Kidney epithelial cell (primary cell): ENCODE measurements at regions not wholly inside any gene's neighbourhood (a gene's known extent, or its start where the extent isn't known, plus 50 kb on each side); places are given as distances from the start of the nearest gene placed in this dataset.

Experiments used
- DNase-seq: peaks from one replicate; pipeline ENCODE4 v3.0.0-alpha.2; 2010; ENCODE audit warnings: low read depth
- H3K27me3 ChIP-seq: 2 replicates; pipeline ENCODE4 v1.6.0; 2011; ENCODE audit warnings: low read length; ENCODE audit not compliant: control insufficient read depth, insufficient read depth
- H3K36me3 ChIP-seq: 2 replicates; pipeline ENCODE4 v1.5.1; 2011; ENCODE audit warnings: low read length; ENCODE audit not compliant: control insufficient read depth, insufficient read depth
- H3K4me3 ChIP-seq: 2 replicates; pipeline ENCODE4 v1.5.1; 2011; ENCODE audit warnings: low read depth, mild to moderate bottlenecking, control low read depth, low read length
- TF ChIP-seq, protein P1 (sequence below): IDR thresholded peaks from 2 replicates; pipeline ENCODE4 v1.5.1; 2011; ENCODE audit warnings: mild to moderate bottlenecking, moderate library complexity, low read length, control low read depth, inconsistent platforms; ENCODE audit not compliant: insufficient read depth, poor library complexity, severe bottlenecking

DNA sequence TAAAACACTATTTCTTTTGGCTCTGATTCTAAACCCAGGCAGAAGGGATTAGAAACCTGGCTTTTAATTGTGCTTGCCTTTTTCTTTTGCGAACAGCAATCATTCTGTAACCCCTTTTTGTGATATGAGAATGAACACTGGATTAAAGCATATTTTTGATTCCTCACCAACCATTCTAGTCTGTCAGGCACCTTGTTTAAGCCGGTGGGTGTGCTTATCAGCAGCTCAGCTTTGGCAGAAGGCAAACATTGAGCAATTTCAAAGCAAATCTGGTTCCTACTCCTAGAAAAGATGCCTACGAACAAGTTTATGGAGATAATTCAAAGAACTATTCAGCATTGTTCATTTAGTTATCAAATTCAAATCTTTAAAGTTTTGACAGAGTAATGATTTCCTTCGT lies 265.1 kb upstream of the FAM241A start:
- DNase-seq: no peak
- TF ChIP-seq, protein P1, sequence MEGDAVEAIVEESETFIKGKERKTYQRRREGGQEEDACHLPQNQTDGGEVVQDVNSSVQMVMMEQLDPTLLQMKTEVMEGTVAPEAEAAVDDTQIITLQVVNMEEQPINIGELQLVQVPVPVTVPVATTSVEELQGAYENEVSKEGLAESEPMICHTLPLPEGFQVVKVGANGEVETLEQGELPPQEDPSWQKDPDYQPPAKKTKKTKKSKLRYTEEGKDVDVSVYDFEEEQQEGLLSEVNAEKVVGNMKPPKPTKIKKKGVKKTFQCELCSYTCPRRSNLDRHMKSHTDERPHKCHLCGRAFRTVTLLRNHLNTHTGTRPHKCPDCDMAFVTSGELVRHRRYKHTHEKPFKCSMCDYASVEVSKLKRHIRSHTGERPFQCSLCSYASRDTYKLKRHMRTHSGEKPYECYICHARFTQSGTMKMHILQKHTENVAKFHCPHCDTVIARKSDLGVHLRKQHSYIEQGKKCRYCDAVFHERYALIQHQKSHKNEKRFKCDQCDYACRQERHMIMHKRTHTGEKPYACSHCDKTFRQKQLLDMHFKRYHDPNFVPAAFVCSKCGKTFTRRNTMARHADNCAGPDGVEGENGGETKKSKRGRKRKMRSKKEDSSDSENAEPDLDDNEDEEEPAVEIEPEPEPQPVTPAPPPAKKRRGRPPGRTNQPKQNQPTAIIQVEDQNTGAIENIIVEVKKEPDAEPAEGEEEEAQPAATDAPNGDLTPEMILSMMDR: no peak
- H3K27me3 ChIP-seq: no peaks in the 10 kb centered on the region

DNA sequence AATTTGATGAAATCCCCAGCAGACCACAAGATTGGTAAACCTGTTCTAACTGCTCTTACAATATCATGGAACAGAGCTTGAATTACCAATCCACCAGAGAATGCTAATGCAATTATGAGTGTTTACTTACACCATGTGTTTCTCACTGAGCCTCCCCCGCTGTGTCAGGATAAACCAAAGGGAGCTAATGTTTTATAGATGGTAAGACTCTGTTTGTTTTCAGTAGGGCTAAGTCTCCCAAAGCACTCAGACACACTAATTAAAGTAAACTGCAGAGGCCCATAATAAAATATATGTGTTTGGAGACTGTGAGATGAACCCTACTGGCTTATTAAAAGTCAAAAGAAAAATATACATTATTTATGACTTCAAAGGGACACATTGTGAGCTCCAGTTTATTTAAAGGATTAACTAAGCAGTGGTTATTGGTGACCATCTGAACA lies 261.7 kb upstream of the FAM241A start:
- TF ChIP-seq, protein P1: no peak
- no peaks in the 10 kb centered on the region for H3K27me3 ChIP-seq
- DNase-seq: no peak
- no peak overlapping the region for H3K4me3 ChIP-seq
- H3K36me3 ChIP-seq: no peaks in the 10 kb centered on the region

More for the DNA sequence above, 265.1 kb upstream of the FAM241A start:
- Histone ChIP-seq H3K4me3 (no peak overlapping the region), H3K36me3 (no peaks in the 10 kb centered on the region)

GRCh38 chr4:111890412-111890811 lies 254.8 kb upstream of the FAM241A start:
- no peak overlapping the region for H3K4me3 ChIP-seq
- no peaks in the 10 kb centered on the region for H3K27me3 ChIP-seq
- DNase-seq: no peak
- no peaks in the 10 kb centered on the region for H3K36me3 ChIP-seq
- TF ChIP-seq, protein P1: no peak

- H3K4me3 ChIP-seq: no peak overlapping the region
- H3K27me3 ChIP-seq: no peaks in the 10 kb centered on the region
- no peaks in the 10 kb centered on the region for H3K36me3 ChIP-seq
- TF ChIP-seq, protein P1: no peak
- DNase-seq: no peak
Measured at GRCh38 chr4:111905511-111905910, 239.7 kb upstream of the FAM241A start.

DNA sequence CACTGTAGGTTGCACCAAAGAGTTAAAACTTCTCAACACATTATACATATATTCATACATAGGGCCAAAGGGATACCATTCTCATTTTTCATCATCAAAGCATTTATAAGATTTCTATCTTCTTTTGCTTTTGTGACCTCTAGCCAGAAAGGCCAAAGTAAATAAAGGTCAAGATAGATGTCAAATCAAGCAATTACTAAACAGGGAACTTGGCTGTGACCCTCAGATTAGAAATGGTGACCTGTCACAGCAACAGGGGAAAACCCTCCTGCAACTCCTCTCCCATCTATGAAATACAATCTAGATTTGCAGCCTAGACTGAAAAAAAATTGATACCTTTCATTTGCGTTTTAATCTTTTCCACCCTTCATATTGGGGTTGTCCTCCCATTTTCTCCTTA lies 225.6 kb upstream of the FAM241A start:
- Histone ChIP-seq H3K4me3 (no peak overlapping the region), H3K36me3 (no peaks in the 10 kb centered on the region), H3K27me3 (no peaks in the 10 kb centered on the region)
- TF ChIP-seq, protein P1: no peak
- DNase-seq: no peak

DNA sequence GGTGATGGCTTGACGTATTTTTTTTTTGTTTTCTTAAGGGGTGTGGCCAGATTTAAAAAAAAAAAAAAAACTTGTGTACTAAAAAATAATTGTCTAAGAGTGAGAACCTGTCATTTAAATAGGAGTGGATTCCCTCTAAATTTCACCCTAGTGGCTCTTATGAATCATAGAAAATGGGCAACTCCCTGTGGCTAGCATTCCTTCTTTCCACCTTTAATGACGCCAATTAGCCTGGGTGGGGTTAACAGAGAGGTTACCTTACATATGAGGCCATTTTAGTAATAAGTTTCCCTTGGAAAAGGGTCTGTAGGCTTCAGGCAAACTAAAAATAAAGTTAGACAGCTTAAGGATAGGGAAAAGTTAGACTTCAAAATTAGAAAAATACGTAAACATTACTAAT lies 223.5 kb upstream of the FAM241A start:
- TF ChIP-seq, protein P1: no peak
- H3K4me3 ChIP-seq: no peak overlapping the region
- DNase-seq: no peak
- H3K36me3 ChIP-seq: no peaks in the 10 kb centered on the region
- H3K27me3 ChIP-seq: no peaks in the 10 kb centered on the region
